SU-DHL-6 (cell line): ENCODE measurements at regions not wholly inside any gene's neighbourhood (a gene's known extent, or its start where the extent isn't known, plus 50 kb on each side); places are given as distances from the start of the nearest gene placed in this dataset.

Experiments
- CTCF ChIP-seq: fragments of 200-600 bp; sonication (generic); IDR thresholded peaks from one replicate; pipeline ENCODE4 v1.5.1; 2017; ENCODE audit warnings: antibody characterized with exemption, mild to moderate bottlenecking, low read length, moderate library complexity; ENCODE audit not compliant: insufficient read depth, poor library complexity, severe bottlenecking
- EZH2phosphoT487 ChIP-seq: fragments of 200-600 bp; sonication (generic), shearing (Covaris generic); conservative IDR thresholded peaks from 2 replicates; pipeline ENCODE4 v1.6.1; 2018; ENCODE audit warnings: mild to moderate bottlenecking, antibody characterized with exemption, low read length, moderate library complexity, mixed read lengths

- TF ChIP-seq CTCF: no peak
- TF ChIP-seq EZH2phosphoT487: no peak
These were observed 57.4 kb upstream of the MYCN start for GRCh38 chr2:15882761-15883497.
